Bronchial epithelial cell (primary cell): ENCODE measurements at regions not wholly inside any gene's neighbourhood (a gene's known extent, or its start where the extent isn't known, plus 50 kb on each side); places are given as distances from the start of the nearest gene placed in this dataset.

ENCODE experiments used
- DNase-seq: peaks from one replicate; pipeline ENCODE4 v3.0.0-alpha.2; 2010; ENCODE audit warnings: low read depth
- FAIRE-seq: peaks from 2 replicates; lab custom pipeline; 2011; peaks lifted over from hg19 to GRCh38; lab: Jason Lieb, UNC
- H3K27me3 ChIP-seq: 2 replicates; pipeline ENCODE4 v1.5.1; 2011; ENCODE audit warnings: low read length; ENCODE audit not compliant: control insufficient read depth, insufficient read depth
- H3K36me3 ChIP-seq: 2 replicates; pipeline ENCODE4 v1.5.1; 2011; ENCODE audit warnings: low read length; ENCODE audit not compliant: control insufficient read depth, insufficient read depth
- H3K4me3 ChIP-seq: 2 replicates; pipeline ENCODE4 v1.5.1; 2011; ENCODE audit warnings: mild to moderate bottlenecking, low read depth, low read length, control low read depth
- TF ChIP-seq, protein P1 (sequence below): IDR thresholded peaks from 2 replicates; pipeline ENCODE4 v1.5.1; 2011; ENCODE audit warnings: mild to moderate bottlenecking, moderate library complexity, low read length, control low read depth, inconsistent platforms; ENCODE audit not compliant: insufficient read depth, severe bottlenecking

DNA sequence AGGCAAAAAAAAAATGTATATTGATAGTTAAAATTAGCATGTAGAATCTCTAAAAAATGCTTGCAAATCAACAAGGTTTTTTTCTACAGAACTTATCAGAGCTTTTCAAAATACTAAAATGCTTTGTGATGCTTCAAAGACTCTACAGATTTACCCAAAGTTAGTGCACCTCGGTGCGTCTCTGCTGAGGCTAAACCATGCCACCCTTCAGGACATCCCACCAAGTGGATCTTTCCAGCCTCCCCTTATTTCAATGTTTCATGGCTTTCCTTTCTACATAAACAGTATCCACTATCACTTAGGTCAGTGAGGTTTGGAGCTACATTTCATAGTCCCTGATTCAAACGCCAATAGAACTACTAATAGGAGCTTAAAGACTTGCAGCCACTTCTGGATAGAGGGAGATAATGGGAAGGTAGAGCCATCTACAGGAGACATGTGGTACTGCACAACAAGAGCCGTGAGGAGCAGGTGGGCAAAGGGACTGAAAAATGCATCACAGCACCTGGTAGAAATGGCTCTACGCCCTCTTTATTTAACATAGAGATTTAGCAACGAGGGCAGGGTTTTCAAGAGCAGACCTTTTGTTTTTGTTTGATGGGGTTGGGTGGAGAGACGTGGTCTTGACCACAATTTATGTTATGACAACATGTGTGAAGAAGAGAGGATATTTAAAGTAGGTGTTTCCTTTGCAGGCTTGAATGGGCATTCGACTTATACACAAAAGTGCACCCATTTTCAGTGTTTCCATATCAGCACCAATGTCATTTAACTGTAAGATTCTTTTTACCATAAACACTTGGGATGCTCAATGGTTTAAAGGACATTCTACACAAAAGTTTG, 56.1 kb upstream of the SLC35G4 start:
- H3K36me3 ChIP-seq = no peaks in the 10 kb centered on the region
- DNase-seq (peak; percentile 46), FAIRE-seq (peak; percentile 68)
- H3K4me3 ChIP-seq = no peak overlapping the region
- H3K27me3 ChIP-seq = no peaks in the 10 kb centered on the region
- TF ChIP-seq, protein P1, sequence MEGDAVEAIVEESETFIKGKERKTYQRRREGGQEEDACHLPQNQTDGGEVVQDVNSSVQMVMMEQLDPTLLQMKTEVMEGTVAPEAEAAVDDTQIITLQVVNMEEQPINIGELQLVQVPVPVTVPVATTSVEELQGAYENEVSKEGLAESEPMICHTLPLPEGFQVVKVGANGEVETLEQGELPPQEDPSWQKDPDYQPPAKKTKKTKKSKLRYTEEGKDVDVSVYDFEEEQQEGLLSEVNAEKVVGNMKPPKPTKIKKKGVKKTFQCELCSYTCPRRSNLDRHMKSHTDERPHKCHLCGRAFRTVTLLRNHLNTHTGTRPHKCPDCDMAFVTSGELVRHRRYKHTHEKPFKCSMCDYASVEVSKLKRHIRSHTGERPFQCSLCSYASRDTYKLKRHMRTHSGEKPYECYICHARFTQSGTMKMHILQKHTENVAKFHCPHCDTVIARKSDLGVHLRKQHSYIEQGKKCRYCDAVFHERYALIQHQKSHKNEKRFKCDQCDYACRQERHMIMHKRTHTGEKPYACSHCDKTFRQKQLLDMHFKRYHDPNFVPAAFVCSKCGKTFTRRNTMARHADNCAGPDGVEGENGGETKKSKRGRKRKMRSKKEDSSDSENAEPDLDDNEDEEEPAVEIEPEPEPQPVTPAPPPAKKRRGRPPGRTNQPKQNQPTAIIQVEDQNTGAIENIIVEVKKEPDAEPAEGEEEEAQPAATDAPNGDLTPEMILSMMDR = peak; percentile 84

DNA sequence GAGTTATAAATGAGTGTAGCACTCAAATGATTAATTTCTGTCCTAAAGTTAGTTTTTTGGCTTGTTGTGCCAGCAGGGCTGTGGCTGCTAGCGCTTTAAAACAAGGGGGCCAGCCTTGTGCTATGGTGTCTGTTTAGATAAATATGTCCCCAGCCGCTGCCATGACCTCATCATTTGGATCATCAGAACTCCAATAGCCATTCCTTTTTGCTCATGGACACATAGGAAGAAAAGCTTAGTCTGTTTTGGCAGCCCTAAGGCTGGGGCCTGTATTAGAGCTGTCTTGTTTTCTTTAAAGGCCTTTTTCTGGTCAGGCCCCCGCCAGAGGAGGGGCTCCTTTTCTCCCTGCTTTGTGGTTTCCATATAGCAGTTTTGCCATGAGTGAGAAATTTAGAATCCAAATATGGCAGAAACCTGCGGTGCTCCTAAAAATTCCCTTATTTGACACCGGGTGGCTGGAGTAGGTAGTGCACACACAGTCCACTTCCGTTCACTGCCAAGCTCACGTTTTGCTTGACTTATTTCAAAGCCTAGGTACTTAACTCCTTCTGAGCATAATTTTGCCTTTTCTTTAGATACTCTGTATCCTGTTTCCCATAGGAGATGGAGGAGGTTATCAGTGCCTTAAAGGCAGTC, 60.4 kb upstream of the SLC35G4 start:
- no peak for FAIRE-seq
- Histone ChIP-seq H3K36me3 (no peaks in the 10 kb centered on the region), H3K27me3 (no peaks in the 10 kb centered on the region), H3K4me3 (no peak overlapping the region)
- TF ChIP-seq, protein P1 = no peak
- no peak for DNase-seq

DNA sequence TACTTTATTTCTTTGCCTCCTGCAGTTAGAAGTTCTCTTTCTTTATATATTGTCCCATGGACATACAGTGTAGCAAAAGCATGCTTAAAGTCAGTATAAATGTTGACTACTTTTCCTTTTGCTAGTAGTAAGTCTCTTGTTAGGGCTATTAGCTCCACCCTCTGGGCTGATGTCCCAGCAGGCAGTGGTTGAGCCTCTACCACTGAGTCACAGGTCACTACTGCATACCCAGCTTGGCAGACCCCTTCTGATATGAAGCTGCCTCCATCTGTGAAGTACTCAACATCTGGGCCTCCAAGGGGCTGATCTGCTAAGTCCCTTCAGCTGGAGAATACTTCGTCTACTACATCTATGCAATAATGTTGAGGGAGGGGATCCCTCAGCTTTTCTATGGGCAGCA, 61.0 kb upstream of the SLC35G4 start:
- no peaks in the 10 kb centered on the region for H3K27me3 ChIP-seq
- DNase-seq (no peak), FAIRE-seq (no peak)
- TF ChIP-seq, protein P1 = no peak
- no peak overlapping the region for H3K4me3 ChIP-seq
- H3K36me3 ChIP-seq = no peaks in the 10 kb centered on the region

DNA sequence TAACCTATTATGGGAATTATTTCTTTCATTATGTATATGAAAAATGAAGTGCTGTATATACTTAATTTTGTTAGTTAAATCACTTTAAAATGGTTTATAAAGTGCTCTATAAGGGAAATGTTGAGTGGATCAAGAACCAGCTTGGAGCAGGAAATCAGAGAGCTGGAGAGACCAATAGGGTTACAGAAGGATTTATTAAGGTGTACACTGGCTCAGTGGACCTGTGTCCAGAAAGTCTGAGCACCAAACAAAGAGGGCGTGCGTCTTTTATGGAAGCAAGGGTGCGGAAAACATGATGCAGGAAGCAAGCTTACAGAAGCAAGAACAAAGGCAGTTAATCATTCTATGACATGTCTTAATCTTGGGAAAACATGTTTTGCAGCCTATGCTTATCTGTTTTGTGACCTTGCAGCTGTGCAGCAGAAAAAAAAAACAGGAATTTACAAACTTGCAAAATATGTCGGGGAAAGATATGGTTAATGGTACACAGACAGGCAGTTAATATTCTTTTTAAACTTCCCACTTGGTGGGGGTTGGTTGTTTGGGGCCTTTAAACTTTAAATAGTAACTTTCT, 65.2 kb upstream of the SLC35G4 start:
- Histone ChIP-seq H3K4me3 (no peak overlapping the region), H3K27me3 (no peaks in the 10 kb centered on the region), H3K36me3 (no peaks in the 10 kb centered on the region)
- TF ChIP-seq, protein P1 = no peak
- FAIRE-seq (no peak), DNase-seq (no peak)

DNA sequence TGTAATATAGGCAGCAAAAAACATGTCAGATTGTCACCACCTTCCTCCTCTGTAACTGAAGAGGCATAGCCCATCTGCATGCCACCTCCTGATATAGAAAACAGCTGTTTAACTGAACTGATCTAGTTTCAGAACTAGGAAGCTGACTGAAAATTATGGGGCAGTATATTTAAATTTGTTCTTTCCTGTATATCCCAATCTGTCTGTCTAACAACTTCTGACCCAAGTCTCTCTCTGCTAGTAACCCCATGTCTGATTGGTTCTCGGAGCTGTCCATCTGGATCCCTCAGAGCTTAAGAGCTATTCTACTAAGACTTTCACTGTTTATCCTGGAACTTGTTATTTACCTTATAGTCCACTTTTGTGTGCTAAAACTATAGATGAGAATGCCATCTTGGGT, 68.2 kb upstream of the SLC35G4 start:
- DNase-seq (no peak), FAIRE-seq (no peak)
- TF ChIP-seq, protein P1 = no peak
- Histone ChIP-seq H3K36me3 (no peaks in the 10 kb centered on the region), H3K27me3 (no peaks in the 10 kb centered on the region), H3K4me3 (no peak overlapping the region)
